Midbrain (tissue), 1 donor: ENCODE measurements at regions not wholly inside any gene's neighbourhood (a gene's known extent, or its start where the extent isn't known, plus 50 kb on each side); places are given as distances from the start of the nearest gene placed in this dataset.
"Not testable (repeated sequence)": the region's sequence is repeated elsewhere in the genome, so short reads cannot be mapped to it uniquely, and the experiment has no call there.

Experiments
- DNase-seq: peaks from one replicate; lab custom pipeline; 2025; lab: John Stamatoyannopoulos, UW

- no peak for DNase-seq
Observed at GRCh38 chr2:187871506-187871905, 317.3 kb upstream of the TFPI start.

GRCh38 chr2:187873132-187873531 lies 318.9 kb upstream of the TFPI start:
- no peak for DNase-seq

GRCh38 chr2:187874786-187875185 lies 320.6 kb upstream of the TFPI start:
- no peak for DNase-seq

GRCh38 chr2:187875261-187876141 lies 321.3 kb upstream of the TFPI start:
- no peak for DNase-seq

GRCh38 chr2:187876554-187876953 lies 322.3 kb upstream of the TFPI start:
- DNase-seq = no peak

GRCh38 chr2:187877391-187877790 lies 323.2 kb upstream of the TFPI start:
- no peak for DNase-seq

- no peak for DNase-seq
Observed at GRCh38 chr2:187878112-187878511, 323.9 kb upstream of the TFPI start.

- DNase-seq = no peak
Observed at GRCh38 chr2:187879491-187879890, 325.3 kb upstream of the TFPI start.

GRCh38 chr2:187884003-187884402 lies 329.8 kb upstream of the TFPI start:
- DNase-seq = no peak

- no peak for DNase-seq
Observed at GRCh38 chr2:187890690-187891089, 336.5 kb upstream of the TFPI start.

GRCh38 chr2:187900021-187900420 lies 345.8 kb upstream of the TFPI start:
- no peak for DNase-seq

GRCh38 chr2:187906021-187906420 lies 351.8 kb upstream of the TFPI start:
- DNase-seq = no peak

GRCh38 chr2:187910922-187911321 lies 356.7 kb upstream of the TFPI start:
- not testable (repeated sequence) for DNase-seq

GRCh38 chr2:187912950-187913349 lies 358.7 kb upstream of the TFPI start:
- no peak for DNase-seq

GRCh38 chr2:187915810-187916209 lies 361.6 kb upstream of the TFPI start:
- DNase-seq = no peak

GRCh38 chr2:187916799-187917198 lies 362.6 kb upstream of the TFPI start:
- no peak for DNase-seq

GRCh38 chr2:187917535-187917934 lies 363.3 kb upstream of the TFPI start:
- DNase-seq = no peak

- no peak for DNase-seq
Observed at GRCh38 chr2:187918996-187919821, 365.0 kb upstream of the TFPI start.

- no peak for DNase-seq
Observed at GRCh38 chr2:187920511-187920910, 366.3 kb upstream of the TFPI start.

GRCh38 chr2:187922846-187923245 lies 368.6 kb upstream of the TFPI start:
- no peak for DNase-seq

- DNase-seq = no peak
Observed at GRCh38 chr2:187924293-187924692, 367.4 kb upstream of the GULP1 start.

GRCh38 chr2:187934236-187934635 lies 357.4 kb upstream of the GULP1 start:
- DNase-seq = no peak

GRCh38 chr2:187934692-187935091 lies 357.0 kb upstream of the GULP1 start:
- no peak for DNase-seq
